ENCODE measurements at regions not wholly inside any gene's neighbourhood (a gene's known extent, or its start where the extent isn't known, plus 50 kb on each side); places are given as distances from the start of the nearest gene placed in this dataset.

DNA sequence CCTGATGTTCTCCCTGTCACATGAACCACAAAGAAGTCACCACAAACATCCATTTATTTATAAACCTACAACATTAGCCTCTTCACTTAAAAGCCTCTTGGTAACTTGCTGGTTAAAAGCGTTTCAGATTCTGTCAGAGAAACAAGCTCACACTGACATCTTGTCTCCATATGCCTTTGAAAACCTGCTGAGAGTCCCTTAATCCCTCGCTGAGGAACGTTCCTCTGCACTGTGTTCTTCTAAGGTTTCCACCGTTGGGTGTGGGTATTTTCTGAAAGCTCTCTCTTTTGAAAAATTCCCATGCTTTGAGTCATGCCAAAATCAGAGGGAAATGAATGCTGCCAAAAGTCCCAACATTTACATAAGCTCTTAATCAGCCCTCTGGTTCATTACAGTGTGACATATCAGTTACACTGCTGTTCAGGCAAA, 149.8 kb downstream of the CCDC34 start:
- DNase-seq, result no peak

DNA sequence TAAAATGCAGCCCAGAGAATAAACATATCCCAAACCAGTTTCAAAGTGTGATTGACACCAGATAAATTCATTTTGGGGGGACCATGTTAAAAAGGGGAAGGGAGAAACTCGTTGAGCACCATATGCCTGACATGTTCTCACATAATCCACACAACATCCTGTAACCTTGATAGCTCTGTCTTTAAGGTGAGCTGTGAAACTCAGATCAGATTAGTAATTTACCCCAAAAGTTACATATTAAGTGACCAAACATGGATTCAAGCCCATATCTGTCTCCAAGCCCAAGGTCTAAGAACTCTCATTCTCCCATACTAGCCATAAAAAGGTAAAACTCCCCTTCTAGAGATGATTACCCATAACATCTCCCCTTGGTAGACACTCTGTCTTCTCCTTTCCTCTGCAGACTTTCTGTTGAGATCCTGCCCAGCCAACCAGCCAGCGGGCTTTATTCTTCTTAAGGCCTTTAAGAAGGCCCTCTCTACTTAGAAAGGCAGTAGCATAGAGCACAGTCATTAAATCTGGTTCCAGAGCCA, 150.7 kb downstream of the CCDC34 start:
- DNase-seq, result no peak

DNA sequence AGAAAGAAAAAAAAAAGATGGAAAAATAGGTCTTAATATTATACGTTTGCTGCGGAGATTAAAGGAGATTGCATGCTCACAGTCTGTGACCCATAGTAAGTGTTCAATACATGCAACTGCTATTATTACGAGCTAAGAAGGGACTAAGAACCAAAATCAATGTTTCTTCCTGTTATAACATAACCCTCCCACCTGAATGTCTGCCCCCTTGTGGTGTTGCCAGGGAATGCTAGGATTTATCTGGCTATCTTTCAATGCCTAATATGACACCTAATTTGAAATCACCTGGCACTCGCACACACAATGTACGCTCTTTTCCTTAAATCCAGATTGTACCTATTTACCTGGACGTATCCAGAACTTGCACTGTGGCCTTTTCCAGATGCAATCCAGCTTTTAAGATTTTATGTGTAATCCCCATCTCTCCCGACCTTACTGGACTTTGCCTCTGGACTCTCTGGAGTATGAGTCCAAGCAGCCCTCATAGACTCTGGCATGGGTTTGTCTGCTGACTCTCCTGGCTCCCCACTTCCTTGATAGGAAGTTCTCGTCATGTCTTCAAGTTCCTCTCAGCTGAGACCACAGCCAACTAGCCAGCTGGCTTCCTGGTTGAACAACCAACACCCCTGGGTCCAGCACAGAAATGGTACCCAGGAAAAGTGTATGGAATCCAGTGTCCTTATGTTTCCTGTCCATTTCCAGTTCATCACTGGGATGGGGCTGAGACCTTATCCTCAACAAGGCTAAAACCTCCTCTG, 151.5 kb downstream of the CCDC34 start:
- DNase-seq, result no peak

DNA sequence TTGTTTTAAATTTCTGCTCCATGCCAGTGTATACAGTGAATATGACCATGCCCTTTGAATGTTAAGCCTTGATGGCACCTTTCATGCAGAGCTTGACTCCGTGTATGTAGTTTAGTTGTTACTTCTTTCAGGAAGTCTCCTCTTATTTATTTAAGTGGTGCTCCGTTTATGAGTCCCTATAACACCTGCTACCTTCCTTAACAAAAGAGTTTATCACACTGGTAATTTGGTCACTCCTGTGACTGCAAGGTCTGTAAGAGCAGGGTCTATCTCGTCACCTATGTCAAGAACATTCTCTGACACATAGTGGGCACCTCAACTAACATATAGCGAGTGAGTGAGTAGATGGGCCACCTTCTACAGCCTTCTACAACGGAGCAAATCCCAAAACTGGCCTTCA, 152.5 kb downstream of the CCDC34 start:
- no peak for DNase-seq

DNA sequence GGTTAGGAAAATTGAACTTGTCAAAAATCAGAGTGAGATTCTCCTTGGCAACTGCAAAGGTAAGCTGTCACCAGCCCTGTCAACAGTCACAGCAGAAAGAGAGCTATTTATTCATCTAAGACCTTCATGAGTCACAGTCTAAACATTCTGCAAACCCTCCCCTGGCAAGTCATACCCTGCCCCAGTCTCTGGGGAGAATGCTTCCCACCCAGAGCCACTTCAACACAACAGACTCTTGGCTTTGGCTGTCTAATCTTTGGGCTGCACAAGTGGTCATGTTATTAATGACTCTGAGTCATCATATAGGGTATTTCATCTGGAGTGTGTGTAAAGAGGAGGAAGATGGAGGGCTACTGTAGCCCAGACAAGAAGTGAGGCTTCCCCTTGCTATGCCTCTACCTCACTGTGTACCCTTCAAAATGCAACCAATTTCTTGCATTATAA, 153.4 kb downstream of the CCDC34 start:
- no peak for DNase-seq

DNA sequence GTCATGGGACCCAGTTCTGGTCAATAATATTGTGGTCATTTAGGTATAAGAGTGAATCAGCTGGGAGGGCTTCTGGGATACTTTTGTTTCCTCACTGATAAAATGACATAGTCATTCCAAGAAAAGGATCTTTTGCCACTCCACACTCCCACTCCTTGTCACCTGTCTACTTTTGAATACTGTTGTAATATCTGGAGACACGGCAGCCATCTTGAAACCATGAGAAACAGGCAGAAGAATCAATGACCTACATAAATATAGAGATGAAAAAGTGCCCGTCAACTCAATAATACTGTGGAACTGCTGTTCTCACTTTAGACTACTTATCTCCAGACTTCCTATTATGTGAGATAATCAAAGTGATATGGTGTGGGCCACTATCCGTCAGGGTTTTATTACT, 154.2 kb downstream of the CCDC34 start:
- no peak for DNase-seq

DNA sequence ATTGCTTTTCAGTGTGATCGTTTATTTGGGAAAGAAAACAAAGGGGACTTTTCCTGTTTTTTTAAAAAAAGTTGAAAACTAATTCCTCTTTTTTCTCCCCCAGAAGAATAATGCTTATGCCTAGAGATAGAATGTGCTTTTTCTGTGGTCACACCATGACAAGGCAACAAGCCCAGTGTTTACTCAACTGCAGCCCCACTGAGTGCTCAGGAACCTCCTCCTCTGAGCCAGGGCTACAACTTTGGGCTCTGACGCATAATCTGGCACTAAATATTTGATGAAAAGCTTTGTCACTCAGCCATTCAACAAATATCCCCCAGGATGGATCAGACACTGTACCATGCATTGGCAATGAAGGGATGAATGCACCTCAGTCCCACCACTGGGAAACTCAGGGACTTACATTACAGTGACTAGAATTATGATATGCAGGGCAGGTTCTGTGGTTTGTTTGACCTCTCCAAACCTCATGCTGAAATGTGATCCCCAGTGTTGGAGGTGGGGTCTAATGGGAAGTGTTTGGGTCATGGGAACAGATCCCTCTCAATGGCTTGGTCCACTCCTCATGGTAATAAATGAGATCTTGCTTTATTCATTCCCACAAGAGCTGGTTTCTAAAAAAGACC, 155.9 kb downstream of the CCDC34 start:
- DNase-seq, result no peak

DNA sequence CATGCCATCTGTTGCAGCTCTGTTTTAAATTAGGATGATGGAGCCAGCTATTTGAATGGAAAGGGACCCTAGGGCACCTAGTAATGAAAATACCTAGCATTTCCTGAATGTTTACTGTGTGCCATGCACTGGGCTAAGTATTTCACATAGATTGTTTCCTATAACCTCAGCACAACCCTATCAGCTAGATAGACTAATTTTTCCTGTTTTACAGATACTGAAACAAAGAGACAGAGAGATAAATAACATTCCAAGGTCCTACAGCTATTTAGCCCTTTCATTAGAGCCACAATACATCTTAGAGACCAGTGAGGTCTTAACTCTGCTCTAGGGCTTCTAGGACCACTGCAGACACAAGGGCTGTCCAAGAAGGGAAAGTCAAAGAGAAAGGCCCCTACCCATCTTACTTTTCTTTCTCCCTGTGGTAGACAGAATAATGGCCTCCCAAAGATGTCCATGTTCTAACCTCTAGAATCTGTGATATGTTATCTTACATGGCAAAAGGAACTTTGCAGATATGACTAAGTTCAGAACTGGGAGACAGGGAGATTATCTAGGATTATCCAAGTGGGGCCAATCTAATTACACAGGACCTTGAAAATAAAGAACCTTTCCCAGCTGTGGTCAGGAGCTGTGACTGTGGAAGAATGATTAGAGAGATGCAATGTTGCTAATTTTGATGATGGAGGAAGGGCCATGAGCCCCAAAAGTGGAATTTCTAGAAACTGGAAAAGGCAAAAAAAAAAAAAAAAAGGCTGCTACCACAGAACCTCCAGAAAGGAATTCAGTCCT, 157.0 kb downstream of the CCDC34 start:
- no peak for DNase-seq

DNA sequence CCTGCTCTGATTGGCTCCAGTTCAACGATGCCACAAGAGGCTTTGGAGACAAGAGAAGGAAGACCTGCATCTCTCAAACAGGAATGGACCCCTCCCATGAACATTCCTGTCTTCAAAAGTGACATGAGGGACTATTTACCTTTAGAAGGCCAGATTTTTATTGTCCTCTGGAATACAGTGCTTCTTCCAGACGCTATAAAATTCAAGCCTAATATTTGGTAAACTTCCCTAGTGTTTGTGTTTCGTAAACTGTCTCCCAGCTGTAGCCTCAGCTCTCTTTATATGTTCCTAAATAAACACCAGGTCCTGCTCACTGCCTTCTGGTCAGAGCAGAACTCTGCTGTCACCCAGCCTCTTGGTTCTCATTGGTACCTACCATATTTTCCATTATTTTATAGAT, 157.8 kb downstream of the CCDC34 start:
- DNase-seq, result no peak

DNA sequence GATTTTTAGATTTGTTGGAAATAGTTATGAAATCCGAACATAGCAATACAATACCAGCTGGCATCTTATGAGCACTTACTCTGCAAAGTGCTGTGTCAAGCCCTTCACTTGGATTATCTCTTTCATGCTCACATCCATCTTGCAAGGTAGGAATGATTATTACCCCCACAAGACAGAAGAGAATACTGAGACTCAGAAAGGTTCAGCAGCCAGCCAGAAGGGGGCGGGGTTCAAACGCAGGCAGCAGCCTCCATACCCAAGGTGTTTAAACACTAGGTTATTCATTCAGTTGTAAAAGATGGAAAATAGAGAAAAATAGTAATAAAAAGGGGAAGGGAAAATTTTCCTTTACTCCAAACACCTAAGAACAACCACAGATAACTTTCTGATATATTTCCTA, 158.5 kb downstream of the CCDC34 start:
- peak; percentile 2 for DNase-seq

DNA sequence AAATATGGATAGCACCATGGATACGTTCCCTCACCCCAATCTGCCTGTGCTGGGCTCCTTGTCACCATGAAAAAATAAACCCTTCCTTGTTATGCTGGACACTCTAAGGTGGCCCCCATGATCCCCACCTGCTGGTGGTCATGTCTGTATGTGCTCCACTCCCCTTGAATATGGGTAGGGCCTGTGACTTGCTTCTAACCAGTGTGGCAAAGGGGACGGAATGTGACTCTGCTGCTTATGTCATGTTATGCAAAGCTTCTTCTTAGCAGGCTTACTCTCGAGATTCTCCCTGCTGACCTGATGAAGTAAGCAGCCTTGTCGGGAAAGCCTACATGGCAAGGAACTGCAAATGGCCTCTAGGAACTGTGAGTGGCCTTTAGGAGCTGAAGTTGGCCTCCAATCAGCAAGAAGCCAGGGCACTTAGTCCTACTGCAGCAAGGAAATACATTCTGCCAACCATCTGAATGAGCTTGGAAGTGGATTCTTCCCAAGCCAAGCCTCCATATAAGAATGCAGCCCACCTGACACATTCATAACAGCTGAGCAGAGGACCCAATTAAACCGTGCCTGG, 159.9 kb downstream of the CCDC34 start:
- DNase-seq, result no peak

DNA sequence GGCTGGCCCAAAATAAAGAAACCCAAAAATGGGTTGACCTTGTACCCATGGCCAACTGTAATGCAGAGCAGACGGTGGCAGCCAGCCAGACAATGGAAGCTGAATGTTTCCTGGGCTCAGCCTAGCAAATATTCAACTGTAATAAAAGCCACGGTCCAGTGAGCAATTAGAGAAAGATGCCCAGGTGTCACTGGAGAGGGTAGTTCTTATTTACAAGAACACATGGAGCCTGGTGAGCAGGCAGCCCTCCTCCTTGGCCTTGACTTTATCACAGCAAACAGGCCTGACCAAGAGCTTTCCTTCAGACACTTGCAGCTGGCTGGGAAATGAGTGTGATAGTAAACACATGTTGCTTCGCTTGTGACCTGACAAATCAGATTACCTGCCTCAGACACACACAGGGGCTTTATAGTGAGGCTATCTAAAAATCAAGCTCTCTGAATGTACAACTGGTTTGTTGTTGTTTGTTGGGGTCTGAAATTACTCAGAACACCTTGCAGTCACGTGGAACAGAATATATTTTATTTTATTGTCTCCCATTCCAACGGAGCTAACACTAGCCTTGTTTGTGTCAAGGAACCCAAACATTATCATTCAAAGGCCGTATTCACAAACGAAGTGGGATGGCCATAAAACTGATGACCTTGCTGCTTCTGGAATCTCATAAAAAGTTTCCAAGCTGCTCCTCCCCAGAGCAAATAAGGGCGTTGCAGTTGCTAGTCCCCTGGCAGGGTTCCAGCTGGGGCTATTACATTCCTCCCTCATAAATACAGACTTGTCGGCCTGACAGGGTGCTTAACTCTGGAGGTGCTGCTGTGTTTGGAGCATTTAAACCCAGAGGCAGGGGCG, 161.1 kb downstream of the BBOX1 start:
- no peak for DNase-seq

DNA sequence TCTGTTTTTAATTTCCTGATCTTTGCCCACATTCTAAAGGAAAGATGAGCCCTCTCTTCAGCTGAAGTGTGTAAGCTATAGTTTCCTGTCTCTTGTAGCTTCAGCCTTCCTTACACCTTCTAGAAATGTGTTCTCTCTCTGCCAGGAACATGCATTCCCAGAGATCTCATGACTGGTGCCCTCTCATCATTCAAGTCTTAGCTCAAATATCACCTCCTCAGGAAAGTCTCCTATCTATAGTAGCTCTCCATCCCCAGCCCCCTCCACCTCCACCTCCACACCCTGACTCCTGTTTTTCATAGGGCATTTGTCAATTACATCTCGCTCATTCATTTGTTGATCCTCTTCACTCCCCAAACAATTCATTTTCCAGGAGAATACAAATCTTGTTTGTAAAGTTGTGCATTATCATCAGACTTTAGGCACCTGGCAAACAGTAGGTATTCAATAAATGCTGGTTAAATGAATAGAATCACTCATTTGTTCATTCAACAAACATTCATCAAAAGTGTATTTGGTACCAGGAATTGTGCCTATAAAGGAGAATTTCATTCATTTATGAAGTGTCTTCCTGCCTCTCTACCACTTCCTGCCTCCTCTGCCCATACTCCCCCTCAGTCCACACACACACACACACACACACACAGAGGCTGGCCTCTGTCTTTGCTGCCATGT, 160.3 kb downstream of the BBOX1 start:
- no peak for DNase-seq

DNA sequence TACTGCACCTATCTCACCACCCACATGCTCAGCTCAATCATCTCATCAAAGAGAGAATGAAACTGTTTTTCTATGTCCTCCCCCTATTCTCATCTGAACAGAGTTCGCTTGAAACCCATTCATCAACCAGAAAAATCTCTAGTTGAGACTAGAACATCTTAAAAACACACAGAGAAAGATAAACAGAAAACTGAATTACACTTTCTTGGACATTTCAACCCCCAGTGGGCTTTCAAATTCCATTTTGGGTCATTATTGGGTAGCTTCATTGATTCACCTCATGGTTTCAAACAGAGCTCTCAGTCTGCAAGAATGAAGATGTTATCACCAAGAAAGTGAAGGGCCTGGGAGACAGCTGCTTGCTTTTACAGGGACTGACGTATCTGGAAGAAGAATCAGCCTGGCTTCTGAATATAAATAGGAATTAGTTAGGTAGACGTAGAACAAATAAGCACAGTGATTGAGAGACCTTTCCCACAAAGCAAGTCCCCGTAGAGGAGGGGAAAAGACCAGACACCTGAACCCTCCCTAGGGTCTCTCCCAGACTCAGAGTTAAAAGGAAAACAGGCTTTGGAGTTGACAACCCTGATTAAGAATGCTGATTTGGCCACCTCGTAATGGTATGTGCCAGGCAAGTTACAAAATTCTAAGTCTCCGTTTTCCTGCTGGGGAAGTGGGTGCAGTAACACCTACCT, 155.7 kb downstream of the BBOX1 start:
- DNase-seq, result no peak

DNA sequence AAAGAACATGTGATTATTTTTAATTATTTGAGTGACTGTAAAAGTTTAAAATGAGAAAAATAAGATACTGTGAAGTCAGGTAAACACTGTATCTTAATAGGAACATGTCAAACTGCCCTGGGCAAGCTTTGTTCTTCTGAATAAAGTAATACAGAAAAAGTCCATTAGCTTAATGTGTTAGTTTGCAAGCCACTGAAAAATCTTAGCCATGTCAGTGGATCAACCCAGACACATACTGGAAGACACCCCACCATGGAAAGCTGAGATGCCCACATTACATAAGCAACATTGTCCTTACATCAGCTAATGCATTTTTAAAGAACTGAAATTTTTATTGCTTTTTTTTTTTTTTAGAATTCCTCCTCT, 155.2 kb downstream of the BBOX1 start:
- DNase-seq, result no peak

DNA sequence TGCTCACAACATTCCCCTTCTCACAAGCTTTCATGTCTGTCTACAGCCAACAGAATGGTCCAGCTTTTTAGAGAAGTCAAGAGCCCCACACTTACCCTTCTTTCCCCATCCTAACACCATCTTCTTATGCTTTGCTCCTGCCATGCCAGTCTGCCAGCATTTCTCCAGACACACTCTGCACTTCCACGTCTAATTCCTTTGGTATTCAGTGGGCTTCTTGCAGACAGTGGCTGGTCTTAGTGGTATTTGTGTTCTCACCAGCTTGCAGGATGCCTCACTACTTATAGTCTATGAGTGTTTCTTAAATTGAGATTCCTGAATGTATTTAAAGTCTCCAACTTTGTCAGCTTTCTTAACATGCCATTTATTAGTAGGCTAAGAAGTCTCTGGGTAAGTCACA, 154.4 kb downstream of the BBOX1 start:
- DNase-seq, result no peak

DNA sequence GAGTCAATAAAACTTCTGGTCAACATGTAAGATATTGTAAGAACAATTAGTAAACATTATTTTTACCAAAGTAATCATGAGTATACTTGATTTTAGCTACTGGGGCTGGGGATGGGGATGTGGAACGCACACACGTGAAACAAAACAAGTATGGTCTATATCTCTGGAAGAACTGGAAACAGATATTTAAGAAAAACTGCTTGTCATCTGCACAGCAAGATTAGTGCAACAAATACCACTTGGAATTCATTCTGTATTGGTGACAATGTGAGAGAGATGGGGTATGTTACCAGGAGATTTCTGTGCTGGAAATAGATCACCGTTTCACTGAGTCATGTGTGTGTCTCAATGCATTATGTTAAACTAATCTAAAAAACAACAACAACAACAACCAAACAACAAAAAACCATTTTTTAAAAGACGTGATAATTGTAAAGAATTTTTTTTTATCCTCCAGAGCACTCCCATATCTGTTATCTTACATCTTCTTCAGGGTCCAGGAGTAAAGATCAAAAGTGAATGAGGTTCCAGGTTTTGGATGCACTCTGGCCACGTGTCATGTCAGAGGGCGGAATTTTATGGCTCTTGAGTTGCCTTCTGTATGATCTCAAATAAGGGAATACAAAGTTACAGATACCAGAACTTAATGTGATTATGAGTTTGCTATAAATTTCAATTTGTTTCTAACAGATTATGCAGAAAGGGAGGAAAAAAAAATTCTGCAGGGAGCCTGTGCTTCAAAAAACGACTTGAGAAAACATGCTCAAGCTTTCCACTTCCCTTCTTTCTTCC, 153.0 kb downstream of the BBOX1 start:
- DNase-seq, result no peak

DNA sequence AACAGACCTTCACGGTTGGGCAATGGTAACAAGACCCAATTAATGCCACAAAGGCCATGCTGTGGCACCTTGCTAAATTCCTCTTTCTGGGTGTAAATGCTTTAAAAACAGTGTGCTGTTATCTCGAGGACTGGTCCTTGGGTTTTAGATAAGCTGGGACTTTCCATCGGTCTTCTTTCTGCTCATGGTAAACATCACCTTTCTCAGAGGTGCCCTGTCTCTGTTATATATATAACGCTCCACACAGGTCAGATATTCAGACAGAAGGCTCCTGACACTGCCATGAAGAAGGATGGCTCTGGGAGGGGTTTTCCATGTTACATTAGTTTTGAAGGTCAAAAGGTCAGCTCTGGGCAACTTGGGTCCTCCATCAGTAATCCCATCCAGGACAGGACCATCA, 151.6 kb downstream of the BBOX1 start:
- no peak for DNase-seq

DNA sequence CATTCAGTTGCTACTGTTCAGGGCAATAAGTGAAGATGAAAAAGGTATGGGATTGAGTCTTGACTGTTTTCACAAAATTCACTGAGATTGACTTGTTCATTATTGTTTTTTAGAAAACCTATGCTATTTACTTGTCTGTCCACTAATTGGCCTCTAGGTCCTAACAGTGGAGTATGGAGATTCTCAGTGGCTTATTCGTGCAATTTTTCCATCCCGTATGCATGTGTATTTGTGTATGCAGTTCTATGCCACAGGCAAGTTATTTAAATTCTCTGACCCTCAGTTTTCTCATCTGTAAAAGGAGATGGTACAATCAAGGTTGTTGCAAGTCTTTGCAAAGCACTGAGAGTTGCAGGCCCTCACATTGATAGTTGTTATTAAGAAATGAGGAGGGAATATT, 151.0 kb downstream of the BBOX1 start:
- no peak for DNase-seq

DNA sequence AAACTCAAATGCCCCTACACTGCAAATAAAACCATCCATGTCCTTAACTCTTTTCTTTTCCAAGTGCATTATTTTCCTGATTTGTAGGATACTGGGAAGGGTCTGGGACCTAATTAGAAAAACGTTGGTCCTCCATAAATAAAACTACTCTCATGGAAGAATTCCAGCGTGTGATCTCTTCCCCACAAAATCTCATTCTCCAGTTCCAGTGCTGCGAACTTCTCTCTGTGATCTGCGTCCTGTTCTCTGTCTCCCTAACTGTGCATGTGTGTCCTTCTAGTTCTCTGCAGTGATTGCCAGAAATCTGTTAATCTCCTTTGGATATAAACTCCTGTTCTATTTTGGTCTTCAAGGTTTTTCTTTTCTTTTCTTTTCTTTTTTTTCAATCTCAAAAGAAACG, 148.1 kb downstream of the BBOX1 start:
- DNase-seq, result no peak

All from CD4-positive, alpha-beta T cell treated with Interleukin-12 subunit alpha and Interleukin-12 subunit beta, for 1 hour (primary cell).